H1 (cell line): ENCODE measurements at regions not wholly inside any gene's neighbourhood (a gene's known extent, or its start where the extent isn't known, plus 50 kb on each side); places are given as distances from the start of the nearest gene placed in this dataset.

Source experiments
- BACH1 ChIP-seq: IDR thresholded peaks from 2 replicates; pipeline ENCODE4 v1.6.1; 2012; ENCODE audit warnings: low read length, improper control_type of control experiment
- CHD2 ChIP-seq: IDR thresholded peaks from 2 replicates; pipeline ENCODE4 v1.6.1; 2012; ENCODE audit warnings: low read length, improper control_type of control experiment
- RNF2 ChIP-seq: fragments of 200-900, 300-1000 bp; sonication (generic); IDR thresholded peaks from 2 replicates; pipeline ENCODE4 v1.7.1; 2016; ENCODE audit warnings: borderline replicate concordance, low read depth, mild to moderate bottlenecking, antibody characterized with exemption, low read length; ENCODE audit not compliant: poor library complexity, severe bottlenecking; ENCODE audit errors: missing control alignments
- SAP30 ChIP-seq: fragments of 300-600 bp; sonication (generic); IDR thresholded peaks from 2 replicates; pipeline ENCODE4 v1.7.1; 2012; ENCODE audit warnings: low read length, moderate library complexity, mild to moderate bottlenecking, inconsistent platforms; ENCODE audit not compliant: insufficient read depth, insufficient replicate concordance
- TF ChIP-seq, protein P1 (sequence below): IDR thresholded peaks from 2 replicates; pipeline ENCODE4 v1.6.1; 2012; ENCODE audit warnings: inconsistent platforms

GRCh38 chr6:93940381-93940780 lies 521.0 kb upstream of the EPHA7 start (continued):
- no peak for TF ChIP-seq RNF2
- no peak for TF ChIP-seq CHD2
- TF ChIP-seq SAP30: no peak
- no peak for TF ChIP-seq BACH1
- TF ChIP-seq, protein P1, sequence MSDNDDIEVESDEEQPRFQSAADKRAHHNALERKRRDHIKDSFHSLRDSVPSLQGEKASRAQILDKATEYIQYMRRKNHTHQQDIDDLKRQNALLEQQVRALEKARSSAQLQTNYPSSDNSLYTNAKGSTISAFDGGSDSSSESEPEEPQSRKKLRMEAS: no peak
